Cardiac septum (tissue), 1 donor: ENCODE measurements at regions not wholly inside any gene's neighbourhood (a gene's known extent, or its start where the extent isn't known, plus 50 kb on each side); places are given as distances from the start of the nearest gene placed in this dataset.
"Not testable (repeated sequence)": the region's sequence is repeated elsewhere in the genome, so short reads cannot be mapped to it uniquely, and the experiment has no call there.

Experiments used
- DNase-seq: peaks from one replicate; pipeline ENCODE4 v3.0.0-alpha.2; 2020; ENCODE audit warnings: low spot score
- intact Hi-C: fragments of 100-400 bp; cut with DNase I; formaldehyde crosslinking; loops from one replicate; pipeline ENCODE4 v1.14.0; 2022
- donor health status: DM: no; HTN: no; CAD: no.

GRCh38 chr9:22216730-22217172 lies 207.6 kb upstream of the CDKN2B start:
- intact Hi-C loops = no loop called here

GRCh38 chr9:22217254-22217653 lies 208.1 kb upstream of the CDKN2B start:
- intact Hi-C loops = no loop called here
- DNase-seq = no peak

More at GRCh38 chr9:22216730-22217172, 207.6 kb upstream of the CDKN2B start:
- no peak for DNase-seq

- DNase-seq, intact Hi-C loops: not testable (repeated sequence)
Observed at GRCh38 chr9:22225856-22226255, 216.8 kb upstream of the CDKN2B start.

GRCh38 chr9:22227986-22228385 lies 218.6 kb upstream of the DMRTA1 start:
- intact Hi-C loops = no loop called here
- no peak for DNase-seq

- DNase-seq = no peak
- intact Hi-C loops = no loop called here
Observed at GRCh38 chr9:22228542-22228941, 218.1 kb upstream of the DMRTA1 start.

- intact Hi-C loops = no loop called here
- DNase-seq = no peak
Observed at GRCh38 chr9:22229069-22229468, 217.6 kb upstream of the DMRTA1 start.

- intact Hi-C loops = loop anchor here (10.0 kb wide), 1 partner anchor 197 kb away; no protein-coding TSS in a partner anchor
- DNase-seq = not testable (repeated sequence)
Observed at GRCh38 chr9:22231309-22231708, 215.3 kb upstream of the DMRTA1 start.

- intact Hi-C loops = loop anchor here (10.0 kb wide), 1 partner anchor 198 kb away; no protein-coding TSS in a partner anchor
- DNase-seq = no peak
Observed at GRCh38 chr9:22232971-22233370, 213.7 kb upstream of the DMRTA1 start.

- intact Hi-C loops = loop anchor here (5.0 to 10.0 kb wide), 2 partner anchors 203 to 425 kb away; no protein-coding TSS in a partner anchor
- no peak for DNase-seq
Observed at GRCh38 chr9:22237497-22238363, 208.9 kb upstream of the DMRTA1 start.

- intact Hi-C loops = loop anchor here (5.0 to 10.0 kb wide), 2 partner anchors 204 to 427 kb away; no protein-coding TSS in a partner anchor
- no peak for DNase-seq
Observed at GRCh38 chr9:22238809-22239684, 207.6 kb upstream of the DMRTA1 start.

- intact Hi-C loops = no loop called here
- DNase-seq = no peak
Observed at GRCh38 chr9:22240619-22241018, 206.0 kb upstream of the DMRTA1 start.

- intact Hi-C loops = no loop called here
- DNase-seq = no peak
Observed at GRCh38 chr9:22241024-22241423, 205.6 kb upstream of the DMRTA1 start.

- intact Hi-C loops = no loop called here
Observed at GRCh38 chr9:22241611-22242010, 205.0 kb upstream of the DMRTA1 start.

GRCh38 chr9:22244139-22245011 lies 202.2 kb upstream of the DMRTA1 start:
- no peak for DNase-seq
- intact Hi-C loops = loop anchor here (5.0 kb wide), 1 partner anchor 208 kb away; no protein-coding TSS in a partner anchor

More at GRCh38 chr9:22241611-22242010, 205.0 kb upstream of the DMRTA1 start:
- DNase-seq = no peak

- no peak for DNase-seq
- intact Hi-C loops = no loop called here
Observed at GRCh38 chr9:22255337-22255736, 191.3 kb upstream of the DMRTA1 start.

- intact Hi-C loops = no loop called here
- DNase-seq = no peak
Observed at GRCh38 chr9:22256381-22256780, 190.2 kb upstream of the DMRTA1 start.

GRCh38 chr9:22257026-22257816 lies 189.4 kb upstream of the DMRTA1 start:
- no peak for DNase-seq
- intact Hi-C loops = no loop called here

- DNase-seq = no peak
- intact Hi-C loops = no loop called here
Observed at GRCh38 chr9:22265038-22265437, 181.6 kb upstream of the DMRTA1 start.
